ENCODE measurements at regions not wholly inside any gene's neighbourhood (a gene's known extent, or its start where the extent isn't known, plus 50 kb on each side); places are given as distances from the start of the nearest gene placed in this dataset.
"Not testable (repeated sequence)": the region's sequence is repeated elsewhere in the genome, so short reads cannot be mapped to it uniquely, and the experiment has no call there.

DNA sequence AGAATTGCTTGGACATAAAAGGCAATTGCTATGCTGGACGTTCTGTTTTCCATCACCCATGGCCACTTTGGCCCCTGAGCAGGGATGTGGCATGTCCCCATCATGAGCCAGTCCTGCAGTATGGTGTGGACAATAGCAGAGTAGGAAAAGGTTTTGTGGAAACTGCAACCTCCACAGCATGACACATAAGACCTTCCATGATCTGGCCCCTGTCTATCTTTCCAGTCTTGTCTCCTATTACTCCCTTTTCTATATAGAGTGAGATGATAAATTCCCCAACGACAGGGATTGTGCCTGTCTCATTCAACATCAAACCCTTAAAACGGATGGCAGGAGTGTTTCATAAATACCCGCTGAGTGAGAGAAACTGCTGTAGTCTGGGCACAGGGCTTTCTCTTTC, 174.7 kb upstream of the PTCH1 start:
- no peak for DNase-seq
- Histone ChIP-seq H3K27me3 (ENCODE audit: low read depth) (no peaks in the 10 kb centered on the region), H3K9me3 (no peaks in the 10 kb centered on the region), H3K4me3 (no peak overlapping the region), H3K27ac (no peak overlapping the region), H3K36me3 (no peaks in the 10 kb centered on the region), H3K4me1 (no peaks in the 10 kb centered on the region)
- intact Hi-C loops (cut with DNase I), result no loop called here
- no peak for ATAC-seq
- TF ChIP-seq, protein P1, sequence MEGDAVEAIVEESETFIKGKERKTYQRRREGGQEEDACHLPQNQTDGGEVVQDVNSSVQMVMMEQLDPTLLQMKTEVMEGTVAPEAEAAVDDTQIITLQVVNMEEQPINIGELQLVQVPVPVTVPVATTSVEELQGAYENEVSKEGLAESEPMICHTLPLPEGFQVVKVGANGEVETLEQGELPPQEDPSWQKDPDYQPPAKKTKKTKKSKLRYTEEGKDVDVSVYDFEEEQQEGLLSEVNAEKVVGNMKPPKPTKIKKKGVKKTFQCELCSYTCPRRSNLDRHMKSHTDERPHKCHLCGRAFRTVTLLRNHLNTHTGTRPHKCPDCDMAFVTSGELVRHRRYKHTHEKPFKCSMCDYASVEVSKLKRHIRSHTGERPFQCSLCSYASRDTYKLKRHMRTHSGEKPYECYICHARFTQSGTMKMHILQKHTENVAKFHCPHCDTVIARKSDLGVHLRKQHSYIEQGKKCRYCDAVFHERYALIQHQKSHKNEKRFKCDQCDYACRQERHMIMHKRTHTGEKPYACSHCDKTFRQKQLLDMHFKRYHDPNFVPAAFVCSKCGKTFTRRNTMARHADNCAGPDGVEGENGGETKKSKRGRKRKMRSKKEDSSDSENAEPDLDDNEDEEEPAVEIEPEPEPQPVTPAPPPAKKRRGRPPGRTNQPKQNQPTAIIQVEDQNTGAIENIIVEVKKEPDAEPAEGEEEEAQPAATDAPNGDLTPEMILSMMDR (IDR thresholded peaks at IDR 0.05), result no peak

DNA sequence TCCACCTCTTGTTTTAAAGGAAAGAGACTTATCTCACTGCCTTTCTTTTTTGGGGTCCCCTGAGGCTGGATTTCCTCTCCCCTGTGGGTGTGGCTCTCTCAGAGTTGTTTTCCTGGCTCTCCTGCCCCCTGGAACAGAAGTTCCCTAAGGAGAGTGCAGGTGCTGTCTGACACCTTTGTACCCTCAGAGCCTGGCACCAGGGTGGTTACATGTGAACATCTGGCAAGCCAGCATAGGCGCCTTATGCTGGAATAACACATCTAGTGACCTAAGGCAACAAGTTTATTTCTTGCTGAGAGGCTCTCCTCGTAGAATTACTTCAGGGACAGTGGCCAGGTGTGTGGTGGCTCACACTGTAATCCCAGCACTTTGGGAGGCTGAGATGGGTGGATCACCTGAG, 172.9 kb upstream of the PTCH1 start:
- no peaks in the 10 kb centered on the region for H3K9me3 ChIP-seq
- intact Hi-C loops (cut with DNase I), result no loop called here
- H3K4me3 ChIP-seq, result no peak overlapping the region
- no peaks in the 10 kb centered on the region for H3K36me3 ChIP-seq
- no peaks in the 10 kb centered on the region for H3K27me3 ChIP-seq (ENCODE audit: low read depth)
- H3K4me1 ChIP-seq, result no peaks in the 10 kb centered on the region
- DNase-seq (no peak), ATAC-seq (no peak)
- no peak overlapping the region for H3K27ac ChIP-seq
- TF ChIP-seq, protein P1 (IDR thresholded peaks at IDR 0.05), result no peak

DNA sequence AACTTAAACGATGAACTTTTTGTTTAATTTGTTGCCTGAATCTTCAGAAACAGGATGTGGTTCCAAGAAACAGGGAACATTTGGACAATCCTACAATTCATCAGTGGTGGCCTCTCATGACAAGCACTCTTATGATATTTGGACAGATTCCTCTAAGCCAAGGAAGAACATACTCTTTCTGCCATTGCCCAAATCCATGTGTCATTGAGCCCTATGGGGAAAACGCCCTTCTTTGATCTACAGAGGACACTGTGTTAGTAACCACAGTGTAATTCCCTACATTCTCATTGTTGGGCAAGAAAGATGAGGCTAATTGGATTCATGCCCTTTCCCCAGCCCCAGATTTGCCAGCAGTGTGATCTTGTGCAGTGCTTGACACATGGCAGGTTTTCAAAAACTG, 167.7 kb upstream of the PTCH1 start:
- Histone ChIP-seq H3K27ac (no peak overlapping the region), H3K4me3 (no peak overlapping the region), H3K27me3 (ENCODE audit: low read depth) (no peaks in the 10 kb centered on the region), H3K36me3 (no peaks in the 10 kb centered on the region), H3K9me3 (no peaks in the 10 kb centered on the region), H3K4me1 (no peaks in the 10 kb centered on the region)
- intact Hi-C loops (cut with DNase I), result no loop called here
- TF ChIP-seq, protein P1 (IDR thresholded peaks at IDR 0.05), result no peak
- no peak for DNase-seq
- ATAC-seq, result no peak

DNA sequence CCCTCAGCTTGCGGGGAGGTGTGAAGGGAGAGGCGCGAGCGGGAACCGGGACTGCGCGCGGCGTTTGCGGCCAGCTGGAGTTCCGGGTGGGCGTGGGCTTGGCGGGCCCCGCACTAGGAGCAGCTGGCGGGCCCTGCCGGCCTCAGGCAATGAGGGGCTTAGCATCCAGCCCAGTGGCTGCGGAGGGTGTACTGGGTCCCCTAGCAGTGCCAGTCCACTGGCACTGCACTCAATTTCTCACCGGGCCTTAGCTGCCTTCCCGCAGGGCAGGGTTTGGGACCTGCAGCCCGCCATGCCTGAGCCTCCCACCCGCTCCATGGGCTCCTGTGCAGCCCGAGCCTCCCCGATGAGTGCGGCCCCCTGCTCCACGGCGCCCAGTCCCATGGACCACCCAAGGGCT, 163.5 kb upstream of the PTCH1 start:
- ATAC-seq; H3K27ac ChIP-seq; H3K9me3 ChIP-seq; H3K27me3 ChIP-seq (ENCODE audit: low read depth); DNase-seq; H3K36me3 ChIP-seq; intact Hi-C loops (cut with DNase I); H3K4me3 ChIP-seq; H3K4me1 ChIP-seq: not testable (repeated sequence)

DNA sequence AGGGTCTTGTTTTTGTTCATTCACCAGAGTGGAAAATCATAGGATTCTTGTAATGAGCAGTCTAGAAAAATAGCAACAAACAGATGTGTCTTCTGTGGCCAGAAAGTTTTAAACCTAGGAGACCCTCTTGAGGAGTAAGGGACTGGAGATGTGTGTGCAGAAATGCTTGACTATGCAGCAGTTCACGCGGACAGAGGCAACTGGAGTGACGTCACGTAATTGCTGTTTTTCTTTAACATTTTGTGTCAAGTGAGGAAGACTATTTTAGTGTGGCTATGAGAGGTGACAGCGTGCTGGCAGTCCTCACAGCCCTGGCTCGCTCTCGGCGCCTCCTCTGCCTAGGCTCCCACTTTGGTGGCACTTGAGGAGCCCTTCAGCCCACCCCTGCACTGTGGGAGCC, 163.1 kb upstream of the PTCH1 start:
- DNase-seq, result no peak
- no peak for ATAC-seq

DNA sequence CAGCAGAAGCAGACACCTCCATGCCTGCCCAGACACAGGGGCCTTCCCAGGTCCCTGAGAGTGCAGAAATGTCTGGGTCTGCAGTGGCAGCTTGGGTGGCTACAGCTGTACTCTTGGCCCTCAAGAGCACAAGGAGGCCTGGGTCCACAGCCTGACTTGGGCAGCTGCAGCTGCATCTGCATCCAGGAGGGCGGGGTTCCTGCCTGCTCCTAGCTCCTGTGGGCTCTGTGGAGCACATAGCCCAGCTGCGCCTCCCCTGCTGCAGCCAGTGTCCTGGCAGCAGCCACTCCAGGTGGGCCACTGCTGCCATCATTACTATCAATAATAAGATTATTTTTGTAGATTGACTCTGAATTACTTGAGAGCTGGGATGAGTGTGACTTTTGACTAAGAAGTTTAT, 162.0 kb upstream of the PTCH1 start:
- no peak for ATAC-seq

More for the DNA sequence above, 163.1 kb upstream of the PTCH1 start:
- Histone ChIP-seq H3K9me3 (no peaks in the 10 kb centered on the region), H3K27ac (no peak overlapping the region), H3K4me1 (no peaks in the 10 kb centered on the region), H3K36me3 (no peaks in the 10 kb centered on the region), H3K4me3 (no peak overlapping the region), H3K27me3 (ENCODE audit: low read depth) (no peaks in the 10 kb centered on the region)
- TF ChIP-seq, protein P1 (IDR thresholded peaks at IDR 0.05), result no peak
- intact Hi-C loops (cut with DNase I), result no loop called here

More for the DNA sequence above, 162.0 kb upstream of the PTCH1 start:
- Histone ChIP-seq H3K4me3 (no peak overlapping the region), H3K36me3 (no peaks in the 10 kb centered on the region), H3K9me3 (no peaks in the 10 kb centered on the region), H3K27me3 (ENCODE audit: low read depth) (no peaks in the 10 kb centered on the region), H3K27ac (no peak overlapping the region), H3K4me1 (no peaks in the 10 kb centered on the region)
- TF ChIP-seq, protein P1 (IDR thresholded peaks at IDR 0.05), result no peak
- no peak for DNase-seq
- intact Hi-C loops (cut with DNase I), result no loop called here

Data from lower lobe of right lung (tissue), 2 donors.